RWPE1 (cell line): ENCODE measurements at regions not wholly inside any gene's neighbourhood (a gene's known extent, or its start where the extent isn't known, plus 50 kb on each side); places are given as distances from the start of the nearest gene placed in this dataset.

ENCODE experiments used
- CTCF ChIA-PET: fragments of 350-600 bp; sonication (Branson Sonifier 250); formaldehyde crosslinking; extraction: SDS; loops from one replicate; lab custom pipeline; 2021; lab: Yijun Ruan, JAX
- POLR2A ChIA-PET: fragments of 400-600 bp; formaldehyde crosslinking; extraction: SDS; loops from one replicate; lab custom pipeline; 2020; ENCODE audit warnings: antibody characterized with exemption; ENCODE audit not compliant: low non-redundant PET; lab: Yijun Ruan, JAX
- DNase-seq: peaks from one replicate; pipeline ENCODE4 v3.0.0; 2012; ENCODE audit warnings: low spot score
- H3K27ac ChIP-seq: fragments of 450-650 bp; 2 replicates; pipeline ENCODE4 v1.5.1; 2017
- TF ChIP-seq, protein P1 (sequence below): fragments of 450-650 bp; conservative IDR thresholded peaks from 2 replicates; pipeline ENCODE4 v1.5.1; 2017; ENCODE audit warnings: low read depth, mild to moderate bottlenecking

DNA sequence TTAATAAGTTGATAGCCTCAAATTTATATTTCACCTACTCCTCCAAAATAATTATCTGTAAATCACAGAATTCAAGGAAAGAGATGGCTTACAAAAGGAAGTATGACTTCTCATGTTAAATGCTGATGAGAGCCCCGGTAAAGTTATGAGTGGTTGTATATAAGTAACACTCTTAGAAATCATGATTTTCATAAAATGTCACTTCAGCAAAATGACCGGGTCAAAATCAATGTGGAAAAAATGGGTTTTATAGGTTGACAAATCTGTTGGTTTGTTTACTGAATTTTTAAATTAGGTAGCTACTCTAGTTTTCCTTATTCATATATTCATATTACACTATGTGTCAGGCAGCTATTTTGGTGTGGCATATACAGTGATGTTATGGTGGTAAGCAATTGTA lies 1131.0 kb downstream of the TAF11L14 start:
- H3K27ac ChIP-seq = no peak overlapping the region
- TF ChIP-seq, protein P1, sequence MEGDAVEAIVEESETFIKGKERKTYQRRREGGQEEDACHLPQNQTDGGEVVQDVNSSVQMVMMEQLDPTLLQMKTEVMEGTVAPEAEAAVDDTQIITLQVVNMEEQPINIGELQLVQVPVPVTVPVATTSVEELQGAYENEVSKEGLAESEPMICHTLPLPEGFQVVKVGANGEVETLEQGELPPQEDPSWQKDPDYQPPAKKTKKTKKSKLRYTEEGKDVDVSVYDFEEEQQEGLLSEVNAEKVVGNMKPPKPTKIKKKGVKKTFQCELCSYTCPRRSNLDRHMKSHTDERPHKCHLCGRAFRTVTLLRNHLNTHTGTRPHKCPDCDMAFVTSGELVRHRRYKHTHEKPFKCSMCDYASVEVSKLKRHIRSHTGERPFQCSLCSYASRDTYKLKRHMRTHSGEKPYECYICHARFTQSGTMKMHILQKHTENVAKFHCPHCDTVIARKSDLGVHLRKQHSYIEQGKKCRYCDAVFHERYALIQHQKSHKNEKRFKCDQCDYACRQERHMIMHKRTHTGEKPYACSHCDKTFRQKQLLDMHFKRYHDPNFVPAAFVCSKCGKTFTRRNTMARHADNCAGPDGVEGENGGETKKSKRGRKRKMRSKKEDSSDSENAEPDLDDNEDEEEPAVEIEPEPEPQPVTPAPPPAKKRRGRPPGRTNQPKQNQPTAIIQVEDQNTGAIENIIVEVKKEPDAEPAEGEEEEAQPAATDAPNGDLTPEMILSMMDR = no peak
- CTCF ChIA-PET = no interaction called here
- POLR2A ChIA-PET = no interaction called here
- DNase-seq = no peak

- TF ChIP-seq, protein P1 = no peak
- ChIA-PET POLR2A (no interaction called here), CTCF (no interaction called here)
- H3K27ac ChIP-seq = no peak overlapping the region
- no peak for DNase-seq
Measured at GRCh38 chr5:18771097-18771610, 1136.9 kb downstream of the TAF11L14 start.

DNA sequence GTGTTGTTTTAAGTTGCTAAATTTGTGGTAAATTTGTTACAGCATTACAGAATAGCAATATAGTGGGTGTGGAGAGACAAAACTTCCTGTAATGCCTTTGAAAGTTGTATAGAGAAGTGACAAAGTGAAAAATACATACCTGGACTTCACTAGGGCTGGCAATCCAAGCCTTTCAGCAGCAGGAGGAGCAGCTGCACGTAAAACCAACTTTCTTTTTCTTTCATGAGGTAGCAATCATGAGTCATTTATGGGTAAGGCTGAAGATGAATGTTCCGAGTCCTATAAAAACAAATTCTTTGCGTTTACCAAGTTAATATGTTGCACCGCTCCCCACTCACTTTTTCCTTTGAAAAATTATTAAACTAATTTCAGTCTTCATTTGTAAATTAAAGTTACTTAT lies 1138.2 kb downstream of the TAF11L14 start:
- ChIA-PET POLR2A (no interaction called here), CTCF (interaction anchor here (0.6 to 0.7 kb wide), 2 partner anchors 383 to 835 kb away, joined by 3 to 4 read pairs; no protein-coding TSS in a partner anchor)
- H3K27ac ChIP-seq = no peak overlapping the region
- TF ChIP-seq, protein P1 = peak; percentile 77
- peak; percentile 60 for DNase-seq

DNA sequence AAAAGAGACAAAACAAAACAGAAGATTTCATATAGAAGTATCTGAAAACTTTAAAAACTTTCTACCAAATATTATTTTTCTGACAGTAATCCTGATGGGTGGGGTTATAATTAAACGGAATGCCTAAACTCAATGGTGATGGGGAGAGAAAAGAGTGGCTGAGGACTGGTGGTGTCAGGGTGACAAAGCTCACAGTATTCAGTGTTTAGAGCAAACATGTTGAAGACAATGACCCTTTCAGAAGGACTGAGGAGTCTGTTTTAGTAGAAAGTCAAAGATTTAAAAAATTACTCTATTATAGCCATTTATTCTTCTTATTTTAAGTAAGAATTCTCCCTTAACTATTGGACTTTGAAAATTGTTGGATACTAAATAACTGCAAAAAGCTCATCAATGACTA lies 1144.0 kb downstream of the TAF11L14 start:
- DNase-seq = no peak
- POLR2A ChIA-PET = no interaction called here
- H3K27ac ChIP-seq = no peak overlapping the region
- TF ChIP-seq, protein P1 = no peak
- CTCF ChIA-PET = interaction anchor here (0.5 to 0.7 kb wide), 2 partner anchors 771 to 965 kb away, joined by 5 read pairs; no protein-coding TSS in a partner anchor

- ChIA-PET CTCF (interaction anchor here (0.5 kb wide), 1 partner anchor 10 kb away, joined by 3 read pairs; no protein-coding TSS in a partner anchor), POLR2A (no interaction called here)
- TF ChIP-seq, protein P1 = no peak
- H3K27ac ChIP-seq = no peak overlapping the region
- DNase-seq = no peak
Measured at GRCh38 chr5:18789218-18789998, 1155.1 kb downstream of the TAF11L14 start.

DNA sequence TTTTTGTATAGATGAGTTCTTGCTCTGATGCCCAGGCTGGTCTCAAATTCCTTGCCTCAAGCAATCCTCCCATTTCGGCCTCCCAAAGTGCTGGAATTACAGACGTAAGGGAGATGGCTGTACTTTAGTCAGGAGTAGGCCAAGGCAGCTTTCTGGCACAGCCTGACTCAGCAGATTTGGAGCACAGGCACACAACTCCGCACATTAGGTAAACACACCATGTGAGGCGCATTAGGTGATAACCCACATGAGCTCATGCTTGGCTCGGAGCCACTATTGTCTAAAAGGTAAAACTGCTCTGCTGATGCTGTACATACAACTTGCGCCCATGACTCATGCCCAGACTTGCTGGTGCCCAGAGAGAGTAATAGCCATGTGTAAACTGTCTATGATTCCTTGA lies 1157.9 kb downstream of the TAF11L14 start:
- DNase-seq = peak; percentile 83

More for the DNA sequence above, 1157.9 kb downstream of the TAF11L14 start:
- POLR2A ChIA-PET = no interaction called here
- H3K27ac ChIP-seq = peak overlapping the region; percentile 52
- CTCF ChIA-PET = interaction anchor here (0.6 kb wide), 1 partner anchor 82 kb away, joined by 6 read pairs; no protein-coding TSS in a partner anchor
- TF ChIP-seq, protein P1 = no peak
